Transverse colon (tissue), 3 donors: ENCODE measurements at regions not wholly inside any gene's neighbourhood (a gene's known extent, or its start where the extent isn't known, plus 50 kb on each side); places are given as distances from the start of the nearest gene placed in this dataset.

ENCODE experiments used
- EP300 ChIP-seq: sonication (generic); formaldehyde crosslinking; IDR thresholded peaks from one replicate; pipeline ENCODE4 v1.6.1; 2017; ENCODE audit warnings: antibody characterized with exemption, low read depth
- POLR2A ChIP-seq: fragments of 450-650 bp; IDR thresholded peaks from one replicate; pipeline ENCODE4 v1.6.1; 2016; ENCODE audit warnings: antibody characterized with exemption, mild to moderate bottlenecking, moderate library complexity
- TF ChIP-seq, protein P1 (sequence below), 5 experiments: fragments of 200-600 bp in 3 of 5; fragments of 450-650 bp in 2 of 5; sonication (generic) in 3 of 5; IDR thresholded peaks; 1 replicate in 2 of 5; 2 replicates in 3 of 5; pipeline ENCODE4 v1.5.1; 2016 to 2017; ENCODE audit warnings: antibody characterized with exemption in 5 of 5, inconsistent platforms in 3 of 5, mild to moderate bottlenecking in 2 of 5, moderate library complexity in 1 of 5

DNA sequence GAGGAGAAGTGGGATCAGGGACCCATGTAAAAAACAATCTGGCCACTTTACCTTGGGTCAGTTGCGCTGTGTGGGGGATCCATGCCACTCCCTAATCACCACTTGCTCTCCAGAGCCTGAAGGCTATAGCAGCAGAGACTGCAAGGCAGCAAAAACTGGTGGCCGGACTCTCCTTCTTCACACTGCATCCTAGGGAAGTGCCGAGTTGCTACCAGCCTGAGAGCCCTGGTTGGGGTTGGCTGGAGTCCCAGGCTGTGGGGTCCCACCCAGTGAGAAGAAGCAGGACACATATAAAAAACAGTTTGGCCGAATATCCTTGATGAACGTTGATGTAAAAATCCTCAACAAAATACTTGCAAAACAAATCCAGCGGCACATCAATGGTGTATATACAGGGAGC lies 341.2 kb downstream of the AEBP2 start:
- TF ChIP-seq POLR2A (no peak), EP300 (no peak)
- TF ChIP-seq, protein P1, sequence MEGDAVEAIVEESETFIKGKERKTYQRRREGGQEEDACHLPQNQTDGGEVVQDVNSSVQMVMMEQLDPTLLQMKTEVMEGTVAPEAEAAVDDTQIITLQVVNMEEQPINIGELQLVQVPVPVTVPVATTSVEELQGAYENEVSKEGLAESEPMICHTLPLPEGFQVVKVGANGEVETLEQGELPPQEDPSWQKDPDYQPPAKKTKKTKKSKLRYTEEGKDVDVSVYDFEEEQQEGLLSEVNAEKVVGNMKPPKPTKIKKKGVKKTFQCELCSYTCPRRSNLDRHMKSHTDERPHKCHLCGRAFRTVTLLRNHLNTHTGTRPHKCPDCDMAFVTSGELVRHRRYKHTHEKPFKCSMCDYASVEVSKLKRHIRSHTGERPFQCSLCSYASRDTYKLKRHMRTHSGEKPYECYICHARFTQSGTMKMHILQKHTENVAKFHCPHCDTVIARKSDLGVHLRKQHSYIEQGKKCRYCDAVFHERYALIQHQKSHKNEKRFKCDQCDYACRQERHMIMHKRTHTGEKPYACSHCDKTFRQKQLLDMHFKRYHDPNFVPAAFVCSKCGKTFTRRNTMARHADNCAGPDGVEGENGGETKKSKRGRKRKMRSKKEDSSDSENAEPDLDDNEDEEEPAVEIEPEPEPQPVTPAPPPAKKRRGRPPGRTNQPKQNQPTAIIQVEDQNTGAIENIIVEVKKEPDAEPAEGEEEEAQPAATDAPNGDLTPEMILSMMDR (IDR thresholded peaks at IDR 0.05), result no peak
